GM23338 (cell line): ENCODE measurements at regions not wholly inside any gene's neighbourhood (a gene's known extent, or its start where the extent isn't known, plus 50 kb on each side); places are given as distances from the start of the nearest gene placed in this dataset.

Experiments used
- CREB1 ChIP-seq: fragments of 250-450 bp; sonication (Bioruptor Pico); IDR thresholded peaks from 2 replicates; pipeline ENCODE4 v1.5.0; 2020; ENCODE audit warnings: low read depth, mild to moderate bottlenecking, moderate library complexity
- EZH2 ChIP-seq: fragments of 200-600 bp; sonication (generic); IDR thresholded peaks from one replicate; pipeline ENCODE4 v1.8.0; 2017; ENCODE audit warnings: antibody characterized with exemption, mild to moderate bottlenecking, low read depth; ENCODE audit not compliant: unreplicated experiment
- POLR2AphosphoS5 ChIP-seq: IDR thresholded peaks from 2 replicates; pipeline ENCODE4 v1.6.1; 2016; ENCODE audit warnings: antibody characterized with exemption, low read depth
- TF ChIP-seq, protein P1 (sequence below), 2 experiments: fragments of 200-600 bp in 1 of 2; sonication (generic) in 1 of 2; conservative IDR thresholded peaks; 2 replicates each; pipeline versions ENCODE4 v1.5.1 to v1.6.1; 2016 to 2017; ENCODE audit warnings: antibody characterized with exemption in 2 of 2, low read depth in 2 of 2, mild to moderate bottlenecking in 2 of 2, moderate library complexity in 1 of 2

GRCh38 chr10:129280155-129280502 lies 186.9 kb upstream of the MGMT start:
- TF ChIP-seq, protein P1, sequence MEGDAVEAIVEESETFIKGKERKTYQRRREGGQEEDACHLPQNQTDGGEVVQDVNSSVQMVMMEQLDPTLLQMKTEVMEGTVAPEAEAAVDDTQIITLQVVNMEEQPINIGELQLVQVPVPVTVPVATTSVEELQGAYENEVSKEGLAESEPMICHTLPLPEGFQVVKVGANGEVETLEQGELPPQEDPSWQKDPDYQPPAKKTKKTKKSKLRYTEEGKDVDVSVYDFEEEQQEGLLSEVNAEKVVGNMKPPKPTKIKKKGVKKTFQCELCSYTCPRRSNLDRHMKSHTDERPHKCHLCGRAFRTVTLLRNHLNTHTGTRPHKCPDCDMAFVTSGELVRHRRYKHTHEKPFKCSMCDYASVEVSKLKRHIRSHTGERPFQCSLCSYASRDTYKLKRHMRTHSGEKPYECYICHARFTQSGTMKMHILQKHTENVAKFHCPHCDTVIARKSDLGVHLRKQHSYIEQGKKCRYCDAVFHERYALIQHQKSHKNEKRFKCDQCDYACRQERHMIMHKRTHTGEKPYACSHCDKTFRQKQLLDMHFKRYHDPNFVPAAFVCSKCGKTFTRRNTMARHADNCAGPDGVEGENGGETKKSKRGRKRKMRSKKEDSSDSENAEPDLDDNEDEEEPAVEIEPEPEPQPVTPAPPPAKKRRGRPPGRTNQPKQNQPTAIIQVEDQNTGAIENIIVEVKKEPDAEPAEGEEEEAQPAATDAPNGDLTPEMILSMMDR (conservative IDR thresholded peaks at IDR 0.05; ENCODE audit: low read depth in 2 of 2), result no peak
- TF ChIP-seq POLR2AphosphoS5 (no peak), CREB1 (CRISPR knock-in tag) (no peak), EZH2 (no peak)
